B cell (primary cell): ENCODE measurements at regions not wholly inside any gene's neighbourhood (a gene's known extent, or its start where the extent isn't known, plus 50 kb on each side); places are given as distances from the start of the nearest gene placed in this dataset.

Experiments
- ATAC-seq: fragments of 200-7000 bp; cut with Tn5 transposase; one replicate; pipeline ENCODE4 v1.10.0; 2021; ENCODE audit warnings: low read depth, mild to moderate bottlenecking, moderate number of reproducible peaks, moderate library complexity
- CTCF ChIA-PET: fragments of 350-600 bp; sonication (Branson Sonifier 250); formaldehyde crosslinking; loops from one replicate; lab custom pipeline; 2021; ENCODE audit warnings: antibody characterized with exemption, inconsistent platforms; lab: Charles Lee
- POLR2A ChIA-PET: fragments of 350-600 bp; sonication (Branson Sonifier 250); formaldehyde crosslinking; loops from one replicate; lab custom pipeline; 2021; ENCODE audit warnings: antibody characterized with exemption; lab: Charles Lee
- DNase-seq: peaks from one replicate; pipeline ENCODE4 v3.0.0; 2013
- H2AFZ ChIP-seq: 2 replicates; pipeline ENCODE4 v1.6.1; 2012; ENCODE audit warnings: mild to moderate bottlenecking, low read depth, low read length; ENCODE audit not compliant: insufficient read depth, poor library complexity, severe bottlenecking
- H3K27ac ChIP-seq, 2 donors: 1 replicate in 1 of 2; 2 replicates in 1 of 2; pipeline ENCODE4 v1.5.1; 2012 to 2013; ENCODE audit warnings: low read length in 2 of 2, mild to moderate bottlenecking in 2 of 2, moderate library complexity in 1 of 2
- H3K27me3 ChIP-seq, 4 experiments: fragments of 200-600 bp in 1 of 4; sonication (generic) in 1 of 4; replicated peaks in 1 of 4; 1 replicate in 2 of 4; 2 replicates in 2 of 4; pipeline versions ENCODE4 v1.6.1 to v1.7.0; 2013 to 2016; ENCODE audit warnings: low read length in 3 of 4, mild to moderate bottlenecking in 2 of 4, mixed read lengths in 1 of 4, moderate library complexity in 1 of 4; ENCODE audit not compliant: insufficient read depth in 4 of 4, control insufficient read depth in 3 of 4; ENCODE audit errors: control extremely low read depth in 1 of 4
- H3K36me3 ChIP-seq, 2 experiments: replicated peaks in 1 of 2; 1 replicate in 1 of 2; 2 replicates in 1 of 2; pipeline versions ENCODE4 v1.6.1 to v1.7.1; 2013; ENCODE audit warnings: low read length in 1 of 2; ENCODE audit not compliant: insufficient read depth in 2 of 2, control insufficient read depth in 1 of 2; ENCODE audit errors: control extremely low read depth in 1 of 2, extremely low read depth in 1 of 2
- H3K4me1 ChIP-seq, 2 donors: fragments of 200-600 bp in 1 of 2; sonication (generic) in 1 of 2; 1 replicate in 1 of 2; 2 replicates in 1 of 2; pipeline versions ENCODE4 v1.5.1 to v1.6.1; 2013 to 2017; ENCODE audit warnings: low read length in 2 of 2; ENCODE audit not compliant: control insufficient read depth in 2 of 2, insufficient read depth in 2 of 2
- H3K4me2 ChIP-seq: replicated peaks from 2 replicates; pipeline ENCODE3; 2012; ENCODE audit warnings: mild to moderate bottlenecking, low read depth, low read length; ENCODE audit not compliant: poor library complexity, severe bottlenecking
- H3K4me3 ChIP-seq, 5 experiments: fragments of 200-600 bp in 1 of 5; sonication (generic) in 1 of 5; 1 replicate in 3 of 5; 2 replicates in 2 of 5; pipeline versions ENCODE4 v1.5.1 to v1.7.0; 2011 to 2016; ENCODE audit warnings: low read length in 4 of 5, mild to moderate bottlenecking in 4 of 5, low read depth in 2 of 5, control low read depth in 1 of 5, moderate library complexity in 1 of 5; ENCODE audit not compliant: insufficient read depth in 1 of 5; ENCODE audit errors: control extremely low read depth in 1 of 5, extremely low read depth in 1 of 5
- H3K79me2 ChIP-seq: fragments of 200-600 bp; sonication (generic); one replicate; pipeline ENCODE4 v1.6.0; 2016; ENCODE audit warnings: low read length; ENCODE audit not compliant: control insufficient read depth, insufficient read depth
- H3K9ac ChIP-seq: fragments of 200-600 bp; sonication (generic); 2 replicates; pipeline ENCODE4 v1.6.1; 2017; ENCODE audit warnings: mild to moderate bottlenecking, low read length, moderate library complexity
- H3K9me3 ChIP-seq, 3 donors: one replicate each; pipeline versions ENCODE4 v1.6.1 to v1.7.1; 2013; ENCODE audit warnings: low read length in 2 of 3; ENCODE audit not compliant: control insufficient read depth in 2 of 3, insufficient read depth in 1 of 3; ENCODE audit errors: control extremely low read depth in 1 of 3
- H4K20me1 ChIP-seq: 2 replicates; pipeline ENCODE4 v1.6.0; 2012; ENCODE audit warnings: mild to moderate bottlenecking, low read length; ENCODE audit not compliant: insufficient read depth, control insufficient read depth, poor library complexity, severe bottlenecking
- H3K27ac Mint-ChIP-seq: one replicate; pipeline ENCODE4 v1.8.0; 2021; ENCODE audit warnings: mixed read lengths
- H3K27me3 Mint-ChIP-seq: one replicate; pipeline ENCODE4 v1.8.0; 2021; ENCODE audit warnings: mixed read lengths
- H3K4me1 Mint-ChIP-seq: one replicate; pipeline ENCODE4 v1.8.0; 2021; ENCODE audit warnings: mixed read lengths
- H3K4me3 Mint-ChIP-seq: one replicate; pipeline ENCODE4 v1.8.0; 2021; ENCODE audit warnings: mixed read lengths
- H3K9me3 Mint-ChIP-seq: one replicate; pipeline ENCODE4 v1.8.0; 2022; ENCODE audit warnings: mixed read lengths; ENCODE audit not compliant: insufficient read depth
- EZH2 ChIP-seq: IDR thresholded peaks from 2 replicates; pipeline ENCODE4 v1.6.1; 2012; ENCODE audit warnings: borderline replicate concordance, low read depth, mild to moderate bottlenecking, moderate library complexity, low read length; ENCODE audit not compliant: insufficient read depth, poor library complexity, severe bottlenecking
- WGBS: methylation state at CpG from one replicate; pipeline ENCODE4 v1.1.5; 2013; ENCODE audit warnings: missing lambda C conversion rate; ENCODE audit not compliant: insufficient coverage; 5-methylcytosine and 5-hydroxymethylcytosine counted together
- intact Hi-C: fragments of 100-400 bp; cut with micrococcal nuclease; formaldehyde crosslinking; loops from one replicate; pipeline ENCODE4 v1.10.0; 2022
- TF ChIP-seq, protein P1 (sequence below): fragments of 200-600 bp; IDR thresholded peaks from one replicate; pipeline ENCODE4 v1.8.0; 2022; ENCODE audit warnings: antibody characterized with exemption, mild to moderate bottlenecking

DNA sequence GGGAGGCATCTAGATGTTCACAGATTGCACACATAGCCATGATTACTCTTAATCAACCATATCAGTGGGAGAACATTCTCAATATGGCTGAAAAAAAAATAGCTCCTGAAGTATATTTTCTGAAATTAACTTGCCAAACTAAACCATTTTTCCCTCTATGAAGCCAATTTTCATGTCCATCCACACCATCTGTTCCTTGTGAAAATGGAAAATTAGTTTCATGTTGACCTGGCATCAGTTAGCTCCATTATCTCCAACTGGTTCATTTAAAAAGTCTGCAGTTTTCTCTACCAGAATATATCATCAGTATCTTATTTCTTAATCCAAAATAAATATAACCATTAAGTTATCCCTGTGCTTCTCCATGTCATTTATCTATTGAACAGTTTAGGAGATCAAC lies 138.8 kb upstream of the CDH10 start:
- CTCF ChIA-PET: no interaction called here
- no peak for ATAC-seq

DNA sequence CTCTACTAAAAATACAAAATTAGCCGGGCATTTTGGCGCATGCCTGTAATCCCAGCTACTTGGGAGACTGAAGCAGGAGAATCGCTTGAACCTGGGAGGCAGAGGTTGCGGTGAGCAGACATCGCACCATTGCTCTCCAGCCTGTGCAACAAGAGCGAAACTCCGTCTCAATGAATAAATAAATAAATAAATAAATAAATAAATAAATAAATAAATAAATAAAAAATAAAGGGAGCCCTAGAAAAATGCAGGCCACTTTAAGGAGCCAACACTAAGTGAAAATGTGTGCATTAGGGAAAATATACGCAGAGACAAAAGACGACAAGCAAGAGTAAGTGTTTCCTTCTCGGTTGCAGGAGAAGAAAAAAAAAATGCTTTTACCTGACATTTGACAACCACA lies 132.6 kb upstream of the CDH10 start:
- no peaks in the 10 kb centered on the region for H3K27me3 Mint-ChIP-seq
- POLR2A ChIA-PET: no interaction called here

More for the DNA sequence above, 138.8 kb upstream of the CDH10 start:
- Mint-ChIP-seq H3K27me3 (no peaks in the 10 kb centered on the region), H3K4me3 (no peak overlapping the region), H3K27ac (no peak overlapping the region), H3K9me3 (peaks cover 4% of the 10 kb centered on the region), H3K4me1 (no peaks in the 10 kb centered on the region)
- no peak for TF ChIP-seq EZH2
- TF ChIP-seq, protein P1, sequence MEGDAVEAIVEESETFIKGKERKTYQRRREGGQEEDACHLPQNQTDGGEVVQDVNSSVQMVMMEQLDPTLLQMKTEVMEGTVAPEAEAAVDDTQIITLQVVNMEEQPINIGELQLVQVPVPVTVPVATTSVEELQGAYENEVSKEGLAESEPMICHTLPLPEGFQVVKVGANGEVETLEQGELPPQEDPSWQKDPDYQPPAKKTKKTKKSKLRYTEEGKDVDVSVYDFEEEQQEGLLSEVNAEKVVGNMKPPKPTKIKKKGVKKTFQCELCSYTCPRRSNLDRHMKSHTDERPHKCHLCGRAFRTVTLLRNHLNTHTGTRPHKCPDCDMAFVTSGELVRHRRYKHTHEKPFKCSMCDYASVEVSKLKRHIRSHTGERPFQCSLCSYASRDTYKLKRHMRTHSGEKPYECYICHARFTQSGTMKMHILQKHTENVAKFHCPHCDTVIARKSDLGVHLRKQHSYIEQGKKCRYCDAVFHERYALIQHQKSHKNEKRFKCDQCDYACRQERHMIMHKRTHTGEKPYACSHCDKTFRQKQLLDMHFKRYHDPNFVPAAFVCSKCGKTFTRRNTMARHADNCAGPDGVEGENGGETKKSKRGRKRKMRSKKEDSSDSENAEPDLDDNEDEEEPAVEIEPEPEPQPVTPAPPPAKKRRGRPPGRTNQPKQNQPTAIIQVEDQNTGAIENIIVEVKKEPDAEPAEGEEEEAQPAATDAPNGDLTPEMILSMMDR: no peak
- H3K27ac ChIP-seq: no peak overlapping the region
- H3K36me3 ChIP-seq: no peaks in the 10 kb centered on the region
- H3K4me3 ChIP-seq: no peak overlapping the region
- no peak overlapping the region for H2AFZ ChIP-seq
- H3K4me1 ChIP-seq: no peaks in the 10 kb centered on the region
- intact Hi-C loops: no loop called here
- no peaks in the 10 kb centered on the region for H3K27me3 ChIP-seq
- no peaks in the 10 kb centered on the region for H4K20me1 ChIP-seq
- DNase-seq: no peak
- POLR2A ChIA-PET: no interaction called here
- no peak overlapping the region for H3K4me2 ChIP-seq
- H3K9ac ChIP-seq: no peak overlapping the region
- no peaks in the 10 kb centered on the region for H3K9me3 ChIP-seq
- H3K79me2 ChIP-seq: no peaks in the 10 kb centered on the region

More for the DNA sequence above, 132.6 kb upstream of the CDH10 start:
- WGBS: 93% methylated on average over 3 of the region's 10 CpGs
- DNase-seq (no peak), ATAC-seq (no peak)
- Histone ChIP-seq H3K4me2 (no peak overlapping the region), H3K9ac (no peak overlapping the region), H3K9me3 (no peaks in the 10 kb centered on the region), H3K4me3 (no peak overlapping the region), H3K27ac (no peak overlapping the region), H3K79me2 (no peaks in the 10 kb centered on the region), H4K20me1 (no peaks in the 10 kb centered on the region), H3K36me3 (no peaks in the 10 kb centered on the region), H3K27me3 (no peaks in the 10 kb centered on the region), H3K4me1 (no peaks in the 10 kb centered on the region), H2AFZ (no peak overlapping the region)
- H3K4me3 Mint-ChIP-seq: no peak overlapping the region
- no peak for TF ChIP-seq EZH2
- TF ChIP-seq, protein P1: no peak
- CTCF ChIA-PET: no interaction called here
- H3K9me3 Mint-ChIP-seq: peaks cover 6% of the 10 kb centered on the region
- H3K4me1 Mint-ChIP-seq: no peaks in the 10 kb centered on the region
- no peak overlapping the region for H3K27ac Mint-ChIP-seq
- intact Hi-C loops: no loop called here
